MM.1S (cell line): ENCODE measurements at regions not wholly inside any gene's neighbourhood (a gene's known extent, or its start where the extent isn't known, plus 50 kb on each side); places are given as distances from the start of the nearest gene placed in this dataset.

Experiments used
- CTCF ChIP-seq: fragments of 300-600 bp; sonication (generic); IDR thresholded peaks from 2 replicates; pipeline ENCODE4 v1.5.1; 2016; ENCODE audit warnings: antibody characterized with exemption, low read length, mixed read lengths
- EZH2phosphoT487 ChIP-seq: fragments of 300-600 bp; sonication (generic); IDR thresholded peaks from 2 replicates; pipeline ENCODE4 v1.6.1; 2018; ENCODE audit warnings: antibody characterized with exemption, low read length

GRCh38 chr7:114126095-114126494 lies 207.3 kb upstream of the PPP1R3A start:
- TF ChIP-seq CTCF (no peak), EZH2phosphoT487 (no peak)
